H1 (cell line): ENCODE measurements at regions not wholly inside any gene's neighbourhood (a gene's known extent, or its start where the extent isn't known, plus 50 kb on each side); places are given as distances from the start of the nearest gene placed in this dataset.

Experiments
- CTCF ChIA-PET: fragments of 300-600 bp; sonication (Branson Sonifier 250); formaldehyde crosslinking; loops from one replicate; lab custom pipeline; 2021; ENCODE audit not compliant: partially characterized antibody; lab: Charles Lee
- POLR2A ChIA-PET: fragments of 300-600 bp; sonication (Branson Sonifier 250); formaldehyde crosslinking; loops from one replicate; lab custom pipeline; 2021; ENCODE audit warnings: inconsistent platforms; ENCODE audit not compliant: partially characterized antibody; lab: Charles Lee
- DNase-seq, 2 experiments: peaks; one replicate each; pipeline versions ENCODE4 v3.0.0 to v3.0.0-alpha.2; 2010 to 2022; ENCODE audit warnings: low spot score in 2 of 2, low read depth in 1 of 2, mixed read lengths in 1 of 2
- FAIRE-seq: peaks from 2 replicates; lab custom pipeline; 2011; peaks lifted over from hg19 to GRCh38; lab: Jason Lieb, UNC
- H2AFZ ChIP-seq: 2 replicates; pipeline ENCODE4 v1.8.1; 2012; ENCODE audit warnings: low read length, inconsistent platforms
- H2AK5ac ChIP-seq: 2 replicates; pipeline ENCODE4 v1.6.1; 2013; ENCODE audit warnings: low read depth, low read length
- H2BK120ac ChIP-seq: replicated peaks from 2 replicates; pipeline ENCODE3; 2013; ENCODE audit warnings: low read depth, low read length, inconsistent platforms
- H2BK12ac ChIP-seq: 2 replicates; pipeline ENCODE4 v1.6.1; 2013; ENCODE audit warnings: low read depth, low read length
- H2BK15ac ChIP-seq: 2 replicates; pipeline ENCODE4 v1.6.1; 2013; ENCODE audit warnings: low read length
- H2BK20ac ChIP-seq: 2 replicates; pipeline ENCODE4 v1.6.1; 2013; ENCODE audit warnings: low read length
- H2BK5ac ChIP-seq: 2 replicates; pipeline ENCODE4 v1.6.1; 2013; ENCODE audit warnings: low read depth, low read length
- H3K14ac ChIP-seq: 2 replicates; pipeline ENCODE4 v1.6.1; 2013; ENCODE audit warnings: inconsistent platforms; ENCODE audit not compliant: insufficient read length
- H3K18ac ChIP-seq: 2 replicates; pipeline ENCODE4 v1.6.1; 2013; ENCODE audit warnings: low read length; ENCODE audit errors: extremely low read depth
- H3K23ac ChIP-seq: 2 replicates; pipeline ENCODE4 v1.6.1; 2013; ENCODE audit warnings: inconsistent platforms; ENCODE audit not compliant: insufficient read length
- H3K23me2 ChIP-seq: 2 replicates; pipeline ENCODE4 v1.6.1; 2013; ENCODE audit warnings: low read depth, low read length
- H3K27ac ChIP-seq: 2 replicates; pipeline ENCODE4 v1.6.1; 2011; ENCODE audit warnings: low read depth, low read length, inconsistent platforms
- H3K27me3 ChIP-seq, 4 experiments: replicated peaks in 1 of 4; 1 replicate in 1 of 4; 2 replicates in 3 of 4; pipeline versions ENCODE4 v1.6.1 to v1.8.1; 2011 to 2013; ENCODE audit warnings: low read length in 3 of 4, mild to moderate bottlenecking in 3 of 4, inconsistent platforms in 2 of 4, mixed read lengths in 2 of 4, moderate library complexity in 1 of 4; ENCODE audit not compliant: control insufficient read depth in 3 of 4, insufficient read depth in 3 of 4; ENCODE audit errors: extremely low read depth in 1 of 4
- H3K36me3 ChIP-seq, 4 experiments: 2 replicates each; pipeline versions ENCODE4 v1.6.1 to v1.8.1; 2011 to 2013; ENCODE audit warnings: mild to moderate bottlenecking in 4 of 4, low read length in 3 of 4, moderate library complexity in 2 of 4, control low read depth in 1 of 4, inconsistent platforms in 1 of 4; ENCODE audit not compliant: insufficient read depth in 4 of 4, control insufficient read depth in 2 of 4
- H3K4ac ChIP-seq: replicated peaks from 2 replicates; pipeline ENCODE3; 2013; ENCODE audit warnings: low read length, low read depth, mixed read lengths, inconsistent platforms; ENCODE audit not compliant: insufficient read length
- H3K4me1 ChIP-seq, 4 experiments: replicated peaks in 1 of 4; 1 replicate in 1 of 4; 2 replicates in 3 of 4; pipeline versions ENCODE4 v1.6.1 to v1.8.1; 2011 to 2013; ENCODE audit warnings: low read length in 3 of 4, inconsistent platforms in 2 of 4, mixed read lengths in 1 of 4; ENCODE audit not compliant: insufficient read depth in 4 of 4, control insufficient read depth in 3 of 4
- H3K4me2 ChIP-seq, 2 experiments: 2 replicates each; pipeline versions ENCODE4 v1.6.1 to v1.8.1; 2011 to 2013; ENCODE audit warnings: low read depth in 2 of 2, low read length in 2 of 2, control low read depth in 1 of 2, inconsistent platforms in 1 of 2, mild to moderate bottlenecking in 1 of 2; ENCODE audit not compliant: insufficient read depth in 1 of 2
- H3K4me3 ChIP-seq, 4 experiments: fragments of 200-600, 300-600 bp in 1 of 4; sonication (generic), shearing (Covaris generic), sonication (Bioruptor Twin) in 1 of 4; 2 replicates each; pipeline versions ENCODE4 v1.5.1 to v1.8.1; 2011 to 2016; ENCODE audit warnings: low read length in 4 of 4, low read depth in 3 of 4, control low read depth in 2 of 4, inconsistent platforms in 2 of 4, mild to moderate bottlenecking in 2 of 4, mixed read lengths in 1 of 4, moderate library complexity in 1 of 4; ENCODE audit not compliant: insufficient read depth in 2 of 4; ENCODE audit errors: extremely low read depth in 1 of 4
- H3K56ac ChIP-seq: replicated peaks from 2 replicates; pipeline ENCODE3; 2013; ENCODE audit warnings: low read depth, mild to moderate bottlenecking, mixed read lengths, low read length, inconsistent platforms; ENCODE audit not compliant: insufficient read length
- H3K79me1 ChIP-seq: 2 replicates; pipeline ENCODE4 v1.6.1; 2013; ENCODE audit warnings: low read depth, low read length, control low read depth
- H3K79me2 ChIP-seq, 2 experiments: 2 replicates each; pipeline versions ENCODE4 v1.6.1 to v1.8.1; 2012 to 2013; ENCODE audit warnings: low read length in 2 of 2, mild to moderate bottlenecking in 2 of 2, inconsistent platforms in 1 of 2; ENCODE audit not compliant: insufficient read depth in 2 of 2, control insufficient read depth in 1 of 2
- H3K9ac ChIP-seq, 4 experiments: replicated peaks in 1 of 4; 1 replicate in 1 of 4; 2 replicates in 3 of 4; pipeline versions ENCODE4 v1.6.1 to v1.8.1; 2011 to 2013; ENCODE audit warnings: low read depth in 3 of 4, low read length in 3 of 4, control low read depth in 2 of 4, mild to moderate bottlenecking in 2 of 4, moderate library complexity in 2 of 4, inconsistent platforms in 1 of 4; ENCODE audit errors: extremely low read depth in 1 of 4
- H3K9me3 ChIP-seq, 2 experiments: 2 replicates each; pipeline versions ENCODE4 v1.6.1 to v1.8.1; 2012 to 2013; ENCODE audit warnings: mild to moderate bottlenecking in 2 of 2, moderate library complexity in 2 of 2, control low read depth in 1 of 2, inconsistent platforms in 1 of 2, low read depth in 1 of 2, low read length in 1 of 2, mixed read lengths in 1 of 2; ENCODE audit not compliant: insufficient read depth in 2 of 2
- H4K20me1 ChIP-seq, 2 experiments: replicated peaks in 1 of 2; 2 replicates each; pipeline versions ENCODE3 to v1.8.1; 2011 to 2013; ENCODE audit warnings: inconsistent platforms in 2 of 2, low read length in 2 of 2, mild to moderate bottlenecking in 1 of 2; ENCODE audit not compliant: insufficient read depth in 2 of 2, control insufficient read depth in 1 of 2
- H4K5ac ChIP-seq: 2 replicates; pipeline ENCODE4 v1.6.1; 2013; ENCODE audit warnings: low read length, low read depth, mixed read lengths, inconsistent platforms; ENCODE audit not compliant: insufficient read length
- H4K8ac ChIP-seq: 2 replicates; pipeline ENCODE4 v1.8.0; 2013; ENCODE audit warnings: mild to moderate bottlenecking, moderate library complexity, low read length, inconsistent platforms; ENCODE audit not compliant: insufficient read depth; ENCODE audit errors: extremely low read depth
- H4K91ac ChIP-seq: replicated peaks from 2 replicates; pipeline ENCODE3; 2013; ENCODE audit warnings: low read length, mixed read lengths, inconsistent platforms; ENCODE audit not compliant: insufficient read length
- ATF2 ChIP-seq: IDR thresholded peaks from 2 replicates; pipeline ENCODE4 v1.6.1; 2012; ENCODE audit warnings: low read length, inconsistent platforms
- BACH1 ChIP-seq: IDR thresholded peaks from 2 replicates; pipeline ENCODE4 v1.6.1; 2012; ENCODE audit warnings: low read length, improper control_type of control experiment
- CTCF ChIP-seq, 3 experiments: IDR thresholded peaks; 1 replicate in 2 of 3; 2 replicates in 1 of 3; pipeline versions ENCODE4 v1.5.1 to v1.6.1; 2011; ENCODE audit warnings: low read length in 3 of 3, mild to moderate bottlenecking in 3 of 3, inconsistent platforms in 2 of 3, low read depth in 1 of 3, moderate library complexity in 1 of 3; ENCODE audit not compliant: insufficient read depth in 1 of 3; ENCODE audit errors: control extremely low read depth in 1 of 3
- E2F6 ChIP-seq: IDR thresholded peaks from 2 replicates; pipeline ENCODE4 v1.6.1; 2012; ENCODE audit warnings: inconsistent platforms
- EGR1 ChIP-seq: IDR thresholded peaks from 2 replicates; pipeline ENCODE4 v1.6.1; 2011; ENCODE audit warnings: low read depth, low read length, borderline replicate concordance
- GTF2F1 ChIP-seq: IDR thresholded peaks from 2 replicates; pipeline ENCODE4 v1.6.1; 2012; ENCODE audit warnings: low read depth, low read length, improper control_type of control experiment, borderline replicate concordance
- KDM4A ChIP-seq: IDR thresholded peaks from one replicate; pipeline ENCODE4 v1.7.1; 2012; ENCODE audit warnings: low read depth, mild to moderate bottlenecking, moderate library complexity, low read length, inconsistent platforms; ENCODE audit not compliant: severe bottlenecking
- KDM5A ChIP-seq: fragments of 200-600 bp; IDR thresholded peaks from 2 replicates; pipeline ENCODE4 v1.7.1; 2012; ENCODE audit warnings: mild to moderate bottlenecking, low read length, inconsistent platforms, mixed read lengths
- POLR2AphosphoS5 ChIP-seq: IDR thresholded peaks from 2 replicates; pipeline ENCODE4 v1.6.1; 2011; ENCODE audit warnings: low read depth, low read length
- WGBS, 2 experiments: shearing (Covaris generic) in 1 of 2; methylation state at CpG; one replicate each; pipeline versions ENCODE4 v1.1.6 to v1.1.7; 2013 to 2015; ENCODE audit warnings: low lambda C conversion rate in 2 of 2, mixed read lengths in 2 of 2, inconsistent platforms in 1 of 2, low coverage in 1 of 2, missing lambda C conversion rate in 1 of 2; ENCODE audit not compliant: insufficient replicate concordance in 2 of 2, insufficient coverage in 1 of 2, insufficient read length in 1 of 2; ENCODE audit errors: extremely low coverage in 1 of 2, missing lambda C conversion rate in 1 of 2; 5-methylcytosine and 5-hydroxymethylcytosine counted together

GRCh38 chr4:124290678-124291077 is 421.9 kb downstream of the ANKRD50 start:
- no peak overlapping the region for H3K4ac ChIP-seq
- CTCF ChIA-PET: interaction anchor here (1.0 to 2.6 kb wide), 3 partner anchors 12 to 448 kb away, joined by 3 to 9 read pairs (median 3); no protein-coding TSS in a partner anchor
- no peak overlapping the region for H3K4me2 ChIP-seq
- POLR2A ChIA-PET: no interaction called here
- H3K4me3 ChIP-seq: no peak overlapping the region
- no peak overlapping the region for H3K14ac ChIP-seq
- no peak overlapping the region for H2BK5ac ChIP-seq
- no peak overlapping the region for H2AK5ac ChIP-seq
- 100% methylated on average over 1 of the region's 1 CpG; no CpG with 5 or more reads in 1 of the 2 experiments for WGBS, 2 experiments
- no peak overlapping the region for H3K18ac ChIP-seq
- FAIRE-seq (no peak), DNase-seq (no peak)
- no peaks in the 10 kb centered on the region for H4K20me1 ChIP-seq
- H2BK12ac ChIP-seq: no peak overlapping the region
- H3K36me3 ChIP-seq: no peaks in the 10 kb centered on the region
- H3K79me1 ChIP-seq: no peaks in the 10 kb centered on the region
- no peak overlapping the region for H4K91ac ChIP-seq
- no peak overlapping the region for H3K9ac ChIP-seq
- no peaks in the 10 kb centered on the region for H3K23me2 ChIP-seq
- H3K79me2 ChIP-seq: no peaks in the 10 kb centered on the region
- no peak overlapping the region for H2AFZ ChIP-seq
- no peak overlapping the region for H2BK120ac ChIP-seq
- no peak overlapping the region for H2BK15ac ChIP-seq
- H3K56ac ChIP-seq: no peak overlapping the region
- no peaks in the 10 kb centered on the region for H3K27me3 ChIP-seq
- H3K9me3 ChIP-seq: no peaks in the 10 kb centered on the region
- H4K5ac ChIP-seq: no peak overlapping the region
- H3K23ac ChIP-seq: no peak overlapping the region
- H4K8ac ChIP-seq: no peak overlapping the region
- H3K27ac ChIP-seq: no peak overlapping the region
- no peak overlapping the region for H2BK20ac ChIP-seq
- no peaks in the 10 kb centered on the region for H3K4me1 ChIP-seq
- no peak for TF ChIP-seq KDM5A
- TF ChIP-seq E2F6: no peak
- TF ChIP-seq KDM4A: no peak
- no peak for TF ChIP-seq EGR1
- no peak for TF ChIP-seq POLR2AphosphoS5
- no peak for TF ChIP-seq GTF2F1
- no peak for TF ChIP-seq CTCF (IDR thresholded peaks at IDR 0.05; ENCODE audit: control extremely low read depth in 1 of 3, insufficient read depth in 1 of 3, low read depth in 1 of 3, low read length in 3 of 3)
- no peak for TF ChIP-seq ATF2
- TF ChIP-seq BACH1: no peak
